Fibroblast of the aortic adventitia (primary cell): ENCODE measurements at regions not wholly inside any gene's neighbourhood (a gene's known extent, or its start where the extent isn't known, plus 50 kb on each side); places are given as distances from the start of the nearest gene placed in this dataset.

Source experiments
- DNase-seq: peaks from one replicate; pipeline ENCODE4 v3.0.0-alpha.2; 2010; ENCODE audit warnings: low read depth
- H3K4me3 ChIP-seq: 2 replicates; pipeline ENCODE4 v1.5.1; 2011; ENCODE audit warnings: low read depth, mild to moderate bottlenecking, control low read depth, low read length, moderate library complexity
- TF ChIP-seq, protein P1 (sequence below): IDR thresholded peaks from 2 replicates; pipeline ENCODE4 v1.5.1; 2011; ENCODE audit warnings: mild to moderate bottlenecking, low read length, control low read depth, inconsistent platforms; ENCODE audit not compliant: insufficient read depth

DNA sequence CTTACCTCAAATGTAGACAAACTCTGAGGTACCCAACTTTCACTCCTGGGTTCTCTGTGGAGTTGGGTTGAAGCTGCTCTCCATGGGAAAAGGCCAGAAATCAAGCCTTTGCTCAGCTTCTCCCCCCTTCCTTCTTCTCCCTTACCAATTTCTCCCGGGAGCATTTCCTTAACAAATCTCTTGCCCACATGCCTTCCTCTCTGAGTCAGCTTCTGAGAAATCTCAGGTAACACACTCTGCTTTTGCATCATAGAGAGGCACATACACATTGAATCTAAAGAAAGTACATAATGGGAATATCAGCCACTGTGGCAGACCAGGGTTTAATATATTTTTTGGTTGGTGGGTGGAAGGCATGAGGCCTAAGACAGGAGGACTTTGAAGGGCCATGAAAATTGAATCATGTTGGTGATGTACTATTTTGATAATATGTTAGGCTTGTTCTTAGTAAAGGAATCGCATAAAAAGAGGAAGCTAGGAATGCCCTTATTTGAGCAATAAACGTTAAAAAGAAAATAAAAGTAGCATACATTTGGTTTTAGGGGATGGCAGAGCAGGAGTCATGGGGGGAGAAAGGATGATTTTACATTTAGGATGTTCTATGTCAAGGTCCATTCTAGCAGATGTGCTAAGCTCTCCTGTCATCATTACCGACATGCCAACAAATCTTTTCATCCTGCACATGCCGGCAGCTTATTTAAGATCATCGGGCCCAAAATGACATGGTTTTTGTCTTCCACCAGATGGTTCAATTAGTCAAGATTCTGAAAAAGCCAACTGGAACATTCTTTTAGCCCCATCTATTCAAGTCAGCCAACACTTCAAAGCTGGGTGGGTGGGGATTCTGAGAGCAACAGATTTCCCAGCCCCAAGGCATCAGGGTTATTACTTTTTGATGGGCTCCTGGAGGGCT lies 199.5 kb upstream of the CLINT1 start:
- H3K4me3 ChIP-seq = no peak overlapping the region
- DNase-seq = no peak
- TF ChIP-seq, protein P1, sequence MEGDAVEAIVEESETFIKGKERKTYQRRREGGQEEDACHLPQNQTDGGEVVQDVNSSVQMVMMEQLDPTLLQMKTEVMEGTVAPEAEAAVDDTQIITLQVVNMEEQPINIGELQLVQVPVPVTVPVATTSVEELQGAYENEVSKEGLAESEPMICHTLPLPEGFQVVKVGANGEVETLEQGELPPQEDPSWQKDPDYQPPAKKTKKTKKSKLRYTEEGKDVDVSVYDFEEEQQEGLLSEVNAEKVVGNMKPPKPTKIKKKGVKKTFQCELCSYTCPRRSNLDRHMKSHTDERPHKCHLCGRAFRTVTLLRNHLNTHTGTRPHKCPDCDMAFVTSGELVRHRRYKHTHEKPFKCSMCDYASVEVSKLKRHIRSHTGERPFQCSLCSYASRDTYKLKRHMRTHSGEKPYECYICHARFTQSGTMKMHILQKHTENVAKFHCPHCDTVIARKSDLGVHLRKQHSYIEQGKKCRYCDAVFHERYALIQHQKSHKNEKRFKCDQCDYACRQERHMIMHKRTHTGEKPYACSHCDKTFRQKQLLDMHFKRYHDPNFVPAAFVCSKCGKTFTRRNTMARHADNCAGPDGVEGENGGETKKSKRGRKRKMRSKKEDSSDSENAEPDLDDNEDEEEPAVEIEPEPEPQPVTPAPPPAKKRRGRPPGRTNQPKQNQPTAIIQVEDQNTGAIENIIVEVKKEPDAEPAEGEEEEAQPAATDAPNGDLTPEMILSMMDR = no peak

DNA sequence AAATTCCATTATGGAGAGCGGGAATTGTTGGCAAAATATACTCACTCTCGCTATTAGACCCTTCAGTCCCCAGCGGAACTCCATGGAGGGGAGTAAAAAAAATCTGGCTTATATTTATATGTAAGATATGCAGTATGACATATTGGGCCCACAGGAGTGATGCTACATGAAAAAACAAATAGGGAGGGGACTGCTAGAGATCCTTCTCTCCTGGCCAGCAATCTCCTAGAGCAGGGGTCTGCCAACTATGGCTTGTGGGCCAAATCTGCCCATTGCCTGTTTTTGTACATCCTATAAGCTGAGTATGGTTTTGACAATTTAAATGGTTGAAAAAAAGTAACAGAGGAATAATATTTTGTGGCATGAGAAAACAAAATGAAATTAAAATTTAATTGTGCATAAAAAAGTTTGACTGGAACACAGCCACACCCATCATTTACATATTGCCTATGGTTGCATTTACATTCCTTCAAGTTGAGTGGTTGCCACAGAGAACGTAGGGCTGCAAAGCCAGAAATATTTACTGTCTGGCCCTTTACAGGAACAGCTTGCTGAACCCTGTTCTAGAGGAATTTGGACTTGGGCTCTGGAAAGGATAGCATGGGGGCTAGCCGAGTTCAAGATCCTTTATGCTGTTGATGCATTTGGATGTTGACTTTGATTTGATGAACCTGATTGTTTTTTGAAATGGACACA lies 197.3 kb upstream of the CLINT1 start:
- no peak overlapping the region for H3K4me3 ChIP-seq
- peak; percentile 15 for DNase-seq
- TF ChIP-seq, protein P1 = no peak

DNA sequence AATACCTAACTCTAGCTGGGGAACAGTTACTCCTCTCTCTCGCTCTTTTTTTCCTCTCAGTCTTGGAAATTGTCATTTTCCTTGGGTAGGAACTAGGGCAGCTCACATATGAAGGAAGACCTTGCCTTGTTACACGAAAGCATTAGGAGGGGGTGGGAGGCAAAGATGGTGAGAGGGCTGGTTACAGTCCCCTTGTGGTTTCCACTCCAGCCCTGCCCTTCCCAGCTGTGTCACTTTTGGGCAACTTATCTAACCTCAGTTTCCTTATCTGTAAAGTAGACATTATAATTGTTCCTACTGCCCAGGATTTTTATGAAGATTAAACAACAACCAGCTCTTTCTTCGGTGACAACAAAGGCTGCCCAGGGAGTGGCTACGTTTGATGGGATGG lies 196.2 kb upstream of the CLINT1 start:
- TF ChIP-seq, protein P1 = no peak
- no peak overlapping the region for H3K4me3 ChIP-seq
- no peak for DNase-seq

DNA sequence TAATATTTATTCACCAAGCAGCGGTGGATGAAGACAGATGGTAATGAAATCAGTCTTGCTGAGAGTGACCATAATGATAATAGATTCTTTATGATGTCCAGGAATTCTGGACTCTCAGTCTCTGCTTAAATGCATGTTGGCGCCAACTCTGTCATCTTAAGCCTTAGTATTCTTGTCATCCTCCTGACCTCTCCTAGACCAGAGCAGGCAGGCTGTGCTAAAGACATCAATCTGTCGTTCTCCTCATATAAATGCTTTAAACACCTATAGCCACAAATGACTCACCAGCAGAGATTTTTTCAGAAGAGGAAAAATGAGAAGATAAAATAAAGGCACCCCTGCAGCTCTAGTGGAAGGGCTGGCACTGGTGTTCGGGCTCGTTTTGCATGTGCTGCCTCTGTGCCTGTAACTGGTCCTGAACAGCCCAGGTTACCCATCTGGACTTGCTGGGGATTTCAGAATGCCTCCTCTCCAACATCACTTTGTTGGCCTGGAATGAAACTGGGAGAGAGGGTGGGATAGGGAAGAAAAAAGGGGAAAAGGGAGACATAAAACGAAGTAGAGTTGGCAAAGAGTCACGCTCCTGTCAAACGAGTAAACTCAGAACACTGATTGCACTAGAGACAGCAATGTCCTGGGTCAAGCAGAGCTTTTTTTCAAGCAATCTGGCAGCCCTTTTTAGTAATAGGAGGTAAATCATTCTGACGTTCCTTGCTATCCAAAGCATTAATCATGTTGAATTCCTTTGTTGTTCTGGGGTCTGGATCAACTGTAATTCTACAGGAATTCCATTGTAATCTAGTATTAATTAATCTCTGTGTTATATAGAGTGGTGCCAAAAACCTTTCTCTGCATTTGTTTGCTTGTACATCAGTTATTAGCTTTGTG lies 195.5 kb upstream of the CLINT1 start:
- peak; percentile 62 for DNase-seq
- no peak overlapping the region for H3K4me3 ChIP-seq
- TF ChIP-seq, protein P1 = no peak

DNA sequence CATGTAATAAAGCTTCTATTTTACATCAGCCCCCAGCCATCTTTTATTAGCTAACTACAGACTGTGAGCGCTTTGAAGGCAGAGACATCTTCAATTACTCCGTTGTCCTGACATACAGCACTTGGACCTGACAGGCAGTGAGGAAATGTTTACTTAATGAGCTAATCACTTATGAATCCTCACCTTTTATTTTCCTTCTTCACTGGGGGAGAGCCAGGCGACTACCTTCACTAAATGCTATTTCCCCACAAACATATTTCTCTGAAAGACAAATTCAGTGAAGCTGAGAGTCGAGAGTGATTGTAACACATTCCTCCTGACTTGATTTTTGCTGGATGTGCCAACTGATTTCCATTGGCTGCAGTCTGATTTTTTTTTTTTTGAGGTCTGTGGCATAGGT lies 192.1 kb upstream of the CLINT1 start:
- H3K4me3 ChIP-seq = no peak overlapping the region
- DNase-seq = no peak
- TF ChIP-seq, protein P1 = no peak

DNA sequence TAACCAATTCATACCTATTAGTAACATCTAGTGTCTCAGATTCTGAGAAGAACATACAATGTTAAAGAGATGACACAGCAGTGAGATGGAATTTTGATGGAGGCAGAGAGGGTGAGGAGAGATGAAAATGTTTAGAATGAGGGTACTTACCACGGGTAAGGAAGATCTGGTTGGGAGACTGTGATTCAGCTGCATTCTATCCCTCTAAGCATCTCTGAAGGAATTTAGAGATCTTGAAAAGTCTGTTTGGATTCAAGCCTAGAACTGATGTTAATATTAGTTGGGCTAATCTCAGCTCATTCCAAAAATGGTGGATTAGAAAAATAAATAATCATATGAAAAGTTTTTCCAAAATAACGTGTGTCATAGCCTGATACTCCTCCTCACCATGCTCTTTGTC lies 191.5 kb upstream of the CLINT1 start:
- TF ChIP-seq, protein P1 = no peak
- no peak overlapping the region for H3K4me3 ChIP-seq
- peak; percentile 19 for DNase-seq
